Esophagus muscularis mucosa (tissue), 4 donors: ENCODE measurements at regions not wholly inside any gene's neighbourhood (a gene's known extent, or its start where the extent isn't known, plus 50 kb on each side); places are given as distances from the start of the nearest gene placed in this dataset.
A peak's percentile ranks its signal among the peaks of the same experiment; 100 is the strongest.

ENCODE experiments used
- DNase-seq: peaks from one replicate; pipeline ENCODE4 v3.0.0-alpha.2; 2017; ENCODE audit errors: extremely low spot score
- H3K27ac ChIP-seq, 4 donors: fragments of 200-600 bp; sonication (generic); replicated peaks in 1 of 4; 1 replicate in 3 of 4; 2 replicates in 1 of 4; pipeline ENCODE4 v1.5.1; 2016 to 2019; ENCODE audit warnings: mild to moderate bottlenecking in 1 of 4
- H3K27me3 ChIP-seq, 4 donors: fragments of 200-600 bp; sonication (generic); one replicate each; pipeline versions ENCODE4 v1.5.1 to v1.6.0; 2016 to 2019
- H3K36me3 ChIP-seq, 4 donors: fragments of 200-600 bp; sonication (generic); one replicate each; pipeline ENCODE4 v1.5.1; 2016 to 2019
- H3K4me1 ChIP-seq, 4 donors: fragments of 200-600 bp; sonication (generic); one replicate each; pipeline ENCODE4 v1.5.1; 2016 to 2019
- H3K4me3 ChIP-seq, 4 donors: fragments of 200-600 bp; sonication (generic); 1 replicate in 2 of 4; 2 replicates in 2 of 4; pipeline ENCODE4 v1.5.1; 2016 to 2019; ENCODE audit warnings: mild to moderate bottlenecking in 4 of 4, moderate library complexity in 1 of 4
- H3K9me3 ChIP-seq, 4 donors: fragments of 200-600 bp; sonication (generic); 1 replicate in 3 of 4; 2 replicates in 1 of 4; pipeline ENCODE4 v1.5.1; 2016 to 2019
- EP300 ChIP-seq: sonication (generic); formaldehyde crosslinking; IDR thresholded peaks from one replicate; pipeline ENCODE4 v1.6.1; 2017; ENCODE audit warnings: antibody characterized with exemption
- POLR2A ChIP-seq: fragments of 450-650 bp; IDR thresholded peaks from one replicate; pipeline ENCODE4 v1.6.1; 2017; ENCODE audit warnings: antibody characterized with exemption, moderate library complexity, mild to moderate bottlenecking, low read depth
- POLR2AphosphoS5 ChIP-seq, 2 donors: sonication (generic); formaldehyde crosslinking; IDR thresholded peaks; one replicate each; pipeline ENCODE4 v1.6.1; 2017; ENCODE audit warnings: antibody characterized with exemption in 2 of 2
- WGBS: methylation state at CpG from one replicate; pipeline ENCODE4 v1.1.5; 2018; 5-methylcytosine and 5-hydroxymethylcytosine counted together
- intact Hi-C: fragments of 100-400 bp; cut with DNase I; formaldehyde crosslinking; loops from one replicate; pipeline ENCODE4 v1.15.1; 2023
- TF ChIP-seq, protein P1 (sequence below), 3 experiments: fragments of 200-600 bp in 2 of 3; fragments of 450-650 bp in 1 of 3; sonication (generic) in 2 of 3; IDR thresholded peaks; one replicate each; pipeline ENCODE4 v1.5.1; 2017 to 2019; ENCODE audit warnings: antibody characterized with exemption in 3 of 3, mild to moderate bottlenecking in 2 of 3, moderate library complexity in 1 of 3

DNA sequence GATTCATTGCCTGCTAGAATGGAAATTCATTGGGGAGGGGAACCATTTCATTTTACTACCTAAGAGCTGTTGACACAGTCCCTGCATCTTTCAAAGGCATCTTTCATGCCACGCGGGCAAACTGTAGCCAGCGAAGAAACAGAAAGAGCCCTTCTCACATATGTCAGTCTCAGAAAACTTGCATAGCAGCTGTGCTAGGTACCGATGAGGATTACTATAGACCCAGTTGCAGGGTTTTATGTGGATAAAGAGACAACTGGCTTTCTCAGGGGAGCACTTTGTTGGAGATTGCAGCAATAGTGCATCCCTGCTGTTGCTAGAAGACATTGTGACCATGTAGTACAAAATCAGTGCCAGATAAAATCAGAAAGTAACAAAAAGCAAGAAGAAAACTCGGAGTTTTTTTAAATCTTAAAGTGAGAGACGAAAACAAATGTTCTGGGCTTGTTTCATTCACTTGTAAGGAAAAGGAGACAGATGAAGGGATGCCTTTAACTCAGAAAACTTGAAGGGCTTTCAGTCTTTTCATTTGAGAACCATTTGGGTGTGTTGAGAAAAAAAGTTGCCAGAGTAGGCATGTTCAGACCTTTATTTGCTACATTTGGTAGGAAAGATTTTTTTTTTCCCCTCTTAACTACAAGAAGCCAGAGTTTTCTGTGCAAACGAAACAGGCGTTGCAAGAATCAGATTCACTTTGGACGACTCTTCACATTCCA is 804.1 kb downstream of the USP25 start:
- peak overlapping the region; percentile 69 to 83 (median 74) for H3K27ac ChIP-seq
- no peak for TF ChIP-seq POLR2A
- no peak for TF ChIP-seq POLR2AphosphoS5 (IDR thresholded peaks at IDR 0.05)
- TF ChIP-seq EP300: no peak
- TF ChIP-seq, protein P1, sequence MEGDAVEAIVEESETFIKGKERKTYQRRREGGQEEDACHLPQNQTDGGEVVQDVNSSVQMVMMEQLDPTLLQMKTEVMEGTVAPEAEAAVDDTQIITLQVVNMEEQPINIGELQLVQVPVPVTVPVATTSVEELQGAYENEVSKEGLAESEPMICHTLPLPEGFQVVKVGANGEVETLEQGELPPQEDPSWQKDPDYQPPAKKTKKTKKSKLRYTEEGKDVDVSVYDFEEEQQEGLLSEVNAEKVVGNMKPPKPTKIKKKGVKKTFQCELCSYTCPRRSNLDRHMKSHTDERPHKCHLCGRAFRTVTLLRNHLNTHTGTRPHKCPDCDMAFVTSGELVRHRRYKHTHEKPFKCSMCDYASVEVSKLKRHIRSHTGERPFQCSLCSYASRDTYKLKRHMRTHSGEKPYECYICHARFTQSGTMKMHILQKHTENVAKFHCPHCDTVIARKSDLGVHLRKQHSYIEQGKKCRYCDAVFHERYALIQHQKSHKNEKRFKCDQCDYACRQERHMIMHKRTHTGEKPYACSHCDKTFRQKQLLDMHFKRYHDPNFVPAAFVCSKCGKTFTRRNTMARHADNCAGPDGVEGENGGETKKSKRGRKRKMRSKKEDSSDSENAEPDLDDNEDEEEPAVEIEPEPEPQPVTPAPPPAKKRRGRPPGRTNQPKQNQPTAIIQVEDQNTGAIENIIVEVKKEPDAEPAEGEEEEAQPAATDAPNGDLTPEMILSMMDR (IDR thresholded peaks at IDR 0.05): no peak
- WGBS: 57% methylated on average over 9 of the region's 9 CpGs
- DNase-seq: no peak
- H3K4me1 ChIP-seq: peaks cover 9 to 35% (median 19%) of the 10 kb centered on the region in 4 donors
- intact Hi-C loops: no loop called here
- peaks cover 0 to 5% (median 0%) of the 10 kb centered on the region in 4 donors for H3K9me3 ChIP-seq
- peak overlapping the region; percentile 46 to 54 (median 49) for H3K4me3 ChIP-seq
- H3K36me3 ChIP-seq: no peaks in the 10 kb centered on the region
- no peaks in the 10 kb centered on the region for H3K27me3 ChIP-seq

- intact Hi-C loops: no loop called here
- Histone ChIP-seq H3K36me3 (no peaks in the 10 kb centered on the region), H3K27ac (peak overlapping the region; percentile 69 to 83 (median 74)), H3K9me3 (peaks cover 0 to 5% (median 0%) of the 10 kb centered on the region in 4 donors), H3K27me3 (no peaks in the 10 kb centered on the region), H3K4me1 (peaks cover 9 to 35% (median 19%) of the 10 kb centered on the region in 4 donors), H3K4me3 (peak overlapping the region; percentile 46 to 54 (median 49))
- TF ChIP-seq, protein P1 (IDR thresholded peaks at IDR 0.05): no peak
- no peak for TF ChIP-seq POLR2A
- TF ChIP-seq POLR2AphosphoS5 (IDR thresholded peaks at IDR 0.05): peak; percentile 47 to 68
- no peak for TF ChIP-seq EP300
- peak; percentile 92 for DNase-seq
- 32% methylated on average over 11 of the region's 11 CpGs for WGBS
Measured at GRCh38 chr21:16534408-16535101, 804.8 kb downstream of the USP25 start.

- Histone ChIP-seq H3K9me3 (peaks cover 0 to 5% (median 0%) of the 10 kb centered on the region in 4 donors), H3K27ac (peak overlapping the region; percentile 69 to 83 (median 74)), H3K4me3 (peak overlapping the region; percentile 46 to 54 (median 49)), H3K36me3 (no peaks in the 10 kb centered on the region), H3K4me1 (peaks cover 9 to 35% (median 19%) of the 10 kb centered on the region in 4 donors), H3K27me3 (no peaks in the 10 kb centered on the region)
- WGBS: 42% methylated on average over 6 of the region's 6 CpGs
- TF ChIP-seq, protein P1 (IDR thresholded peaks at IDR 0.05): no peak
- peak; percentile 27 to 70 for TF ChIP-seq POLR2AphosphoS5 (IDR thresholded peaks at IDR 0.05)
- intact Hi-C loops: no loop called here
- peak; percentile 94 for DNase-seq
Measured at GRCh38 chr21:16535102-16535422, 805.3 kb downstream of the USP25 start.

- Histone ChIP-seq H3K27ac (peak overlapping the region; percentile 69 to 83 (median 74)), H3K4me3 (peak overlapping the region; percentile 46 to 54 (median 49)), H3K36me3 (no peaks in the 10 kb centered on the region), H3K4me1 (peaks cover 9 to 35% (median 19%) of the 10 kb centered on the region in 4 donors), H3K9me3 (peaks cover 0 to 5% (median 0%) of the 10 kb centered on the region in 4 donors), H3K27me3 (no peaks in the 10 kb centered on the region)
- no peak for TF ChIP-seq POLR2AphosphoS5 (IDR thresholded peaks at IDR 0.05)
- no peak for TF ChIP-seq POLR2A
- no peak for TF ChIP-seq EP300
- TF ChIP-seq, protein P1 (IDR thresholded peaks at IDR 0.05): no peak
- no peak for DNase-seq
- intact Hi-C loops: no loop called here
- 50% methylated on average over 1 of the region's 1 CpG for WGBS
Measured at GRCh38 chr21:16535626-16536025, 805.8 kb downstream of the USP25 start.
